ENCODE measurements at regions not wholly inside any gene's neighbourhood (a gene's known extent, or its start where the extent isn't known, plus 50 kb on each side); places are given as distances from the start of the nearest gene placed in this dataset.
"Not testable (repeated sequence)": the region's sequence is repeated elsewhere in the genome, so short reads cannot be mapped to it uniquely, and the experiment has no call there.

- not testable (repeated sequence) for H3K4me1 Mint-ChIP-seq; H3K4me1 ChIP-seq (ENCODE audit: control insufficient read depth in 1 of 2, insufficient read depth in 2 of 2, low read length in 2 of 2)
These were observed 536.1 kb downstream of the FOXD4L6 start for GRCh38 chr9:40592406-40592805.

GRCh38 chr9:40591915-40592314, 536.6 kb downstream of the FOXD4L6 start:
- 71% methylated on average over 1 of the region's 2 CpGs for WGBS (ENCODE audit: insufficient coverage)
- H3K27ac Mint-ChIP-seq; H3K9ac ChIP-seq (ENCODE audit: insufficient read depth, low read length, poor library complexity, severe bottlenecking); H4K20me1 ChIP-seq (ENCODE audit: insufficient read depth, low read length); intact Hi-C loops (cut with micrococcal nuclease); H3K79me2 ChIP-seq (ENCODE audit: insufficient read depth, low read length); H3K4me3 ChIP-seq (replicated peaks in 1 of 3; ENCODE audit: low read depth in 2 of 3, low read length in 3 of 3); H3K9me3 Mint-ChIP-seq; H3K36me3 ChIP-seq (replicated peaks in 1 of 2; ENCODE audit: control insufficient read depth in 1 of 2, insufficient read depth in 2 of 2, low read length in 2 of 2); H3K4me2 ChIP-seq (replicated peaks; ENCODE audit: extremely low read depth, low read length, poor library complexity, severe bottlenecking); H3K27me3 ChIP-seq (ENCODE audit: control insufficient read depth in 2 of 2, insufficient read depth in 2 of 2, low read length in 2 of 2); H3K9me3 ChIP-seq (replicated peaks in 1 of 2; ENCODE audit: control insufficient read depth in 1 of 2, insufficient read depth in 1 of 2, low read length in 2 of 2); H3K4me1 Mint-ChIP-seq; H3K4me3 Mint-ChIP-seq; H3K4me1 ChIP-seq (ENCODE audit: control insufficient read depth in 1 of 2, insufficient read depth in 2 of 2, low read length in 2 of 2); H3K36me3 Mint-ChIP-seq; H3K27ac ChIP-seq (ENCODE audit: low read depth in 1 of 2, low read length in 2 of 2); H3K27me3 Mint-ChIP-seq (ENCODE audit: low read depth in 3 of 3); H2AFZ ChIP-seq (ENCODE audit: insufficient read depth, low read depth, low read length, poor library complexity, severe bottlenecking): not testable (repeated sequence)
- DNase-seq, result peak in 1 of 3 donors; percentile 1

More at GRCh38 chr9:40592406-40592805, 536.1 kb downstream of the FOXD4L6 start:
- H3K4me3 ChIP-seq (replicated peaks in 1 of 3; ENCODE audit: low read depth in 2 of 3, low read length in 3 of 3); H3K4me2 ChIP-seq (replicated peaks; ENCODE audit: extremely low read depth, low read length, poor library complexity, severe bottlenecking); H3K4me3 Mint-ChIP-seq; H3K9me3 Mint-ChIP-seq; H3K36me3 ChIP-seq (replicated peaks in 1 of 2; ENCODE audit: control insufficient read depth in 1 of 2, insufficient read depth in 2 of 2, low read length in 2 of 2); H3K27ac Mint-ChIP-seq; H3K9ac ChIP-seq (ENCODE audit: insufficient read depth, low read length, poor library complexity, severe bottlenecking); H3K36me3 Mint-ChIP-seq; DNase-seq; H3K27ac ChIP-seq (ENCODE audit: low read depth in 1 of 2, low read length in 2 of 2); H2AFZ ChIP-seq (ENCODE audit: insufficient read depth, low read depth, low read length, poor library complexity, severe bottlenecking); H3K79me2 ChIP-seq (ENCODE audit: insufficient read depth, low read length); H3K27me3 Mint-ChIP-seq (ENCODE audit: low read depth in 3 of 3); H3K9me3 ChIP-seq (replicated peaks in 1 of 2; ENCODE audit: control insufficient read depth in 1 of 2, insufficient read depth in 1 of 2, low read length in 2 of 2); H4K20me1 ChIP-seq (ENCODE audit: insufficient read depth, low read length); H3K27me3 ChIP-seq (ENCODE audit: control insufficient read depth in 2 of 2, insufficient read depth in 2 of 2, low read length in 2 of 2); intact Hi-C loops (cut with micrococcal nuclease): not testable (repeated sequence)
- WGBS (ENCODE audit: insufficient coverage), result 97% methylated on average over 3 of the region's 4 CpGs

- H3K4me1 ChIP-seq (ENCODE audit: control insufficient read depth in 1 of 2, insufficient read depth in 2 of 2, low read length in 2 of 2); intact Hi-C loops (cut with micrococcal nuclease); H3K27me3 Mint-ChIP-seq (ENCODE audit: low read depth in 3 of 3); H3K4me1 Mint-ChIP-seq; H3K27me3 ChIP-seq (ENCODE audit: control insufficient read depth in 2 of 2, insufficient read depth in 2 of 2, low read length in 2 of 2); H3K4me2 ChIP-seq (replicated peaks; ENCODE audit: extremely low read depth, low read length, poor library complexity, severe bottlenecking); H2AFZ ChIP-seq (ENCODE audit: insufficient read depth, low read depth, low read length, poor library complexity, severe bottlenecking); H3K27ac ChIP-seq (ENCODE audit: low read depth in 1 of 2, low read length in 2 of 2); H3K4me3 Mint-ChIP-seq; H3K79me2 ChIP-seq (ENCODE audit: insufficient read depth, low read length); H3K36me3 ChIP-seq (replicated peaks in 1 of 2; ENCODE audit: control insufficient read depth in 1 of 2, insufficient read depth in 2 of 2, low read length in 2 of 2); H3K9me3 Mint-ChIP-seq; H4K20me1 ChIP-seq (ENCODE audit: insufficient read depth, low read length); H3K36me3 Mint-ChIP-seq; H3K9ac ChIP-seq (ENCODE audit: insufficient read depth, low read length, poor library complexity, severe bottlenecking); H3K9me3 ChIP-seq (replicated peaks in 1 of 2; ENCODE audit: control insufficient read depth in 1 of 2, insufficient read depth in 1 of 2, low read length in 2 of 2); H3K4me3 ChIP-seq (replicated peaks in 1 of 3; ENCODE audit: low read depth in 2 of 3, low read length in 3 of 3): not testable (repeated sequence)
- DNase-seq, result peak in 1 of 3 donors; percentile 0
- peak overlapping the region in 1 of 7 donors; percentile 53 for H3K27ac Mint-ChIP-seq
- 97% methylated on average over 6 of the region's 15 CpGs for WGBS (ENCODE audit: insufficient coverage)
These were observed 540.8 kb downstream of the FOXD4L6 start for GRCh38 chr9:40587475-40588195.

- H3K4me2 ChIP-seq (replicated peaks; ENCODE audit: extremely low read depth, low read length, poor library complexity, severe bottlenecking); H3K27me3 Mint-ChIP-seq (ENCODE audit: low read depth in 3 of 3); DNase-seq; H3K9me3 ChIP-seq (replicated peaks in 1 of 2; ENCODE audit: control insufficient read depth in 1 of 2, insufficient read depth in 1 of 2, low read length in 2 of 2); intact Hi-C loops (cut with micrococcal nuclease); H3K36me3 ChIP-seq (replicated peaks in 1 of 2; ENCODE audit: control insufficient read depth in 1 of 2, insufficient read depth in 2 of 2, low read length in 2 of 2); H3K79me2 ChIP-seq (ENCODE audit: insufficient read depth, low read length); H3K27ac Mint-ChIP-seq; H3K27ac ChIP-seq (ENCODE audit: low read depth in 1 of 2, low read length in 2 of 2); H4K20me1 ChIP-seq (ENCODE audit: insufficient read depth, low read length); H3K4me1 ChIP-seq (ENCODE audit: control insufficient read depth in 1 of 2, insufficient read depth in 2 of 2, low read length in 2 of 2); H3K9ac ChIP-seq (ENCODE audit: insufficient read depth, low read length, poor library complexity, severe bottlenecking); H3K27me3 ChIP-seq (ENCODE audit: control insufficient read depth in 2 of 2, insufficient read depth in 2 of 2, low read length in 2 of 2); H3K4me3 ChIP-seq (replicated peaks in 1 of 3; ENCODE audit: low read depth in 2 of 3, low read length in 3 of 3); H2AFZ ChIP-seq (ENCODE audit: insufficient read depth, low read depth, low read length, poor library complexity, severe bottlenecking); H3K9me3 Mint-ChIP-seq; H3K36me3 Mint-ChIP-seq; H3K4me1 Mint-ChIP-seq; H3K4me3 Mint-ChIP-seq: not testable (repeated sequence)
- 46% methylated on average over 15 of the region's 67 CpGs for WGBS (ENCODE audit: insufficient coverage)
These were observed 544.4 kb downstream of the FOXD4L6 start for GRCh38 chr9:40584039-40584438.

Data from CD14-positive monocyte (primary cell).